Keratinocyte (primary cell): ENCODE measurements at regions not wholly inside any gene's neighbourhood (a gene's known extent, or its start where the extent isn't known, plus 50 kb on each side); places are given as distances from the start of the nearest gene placed in this dataset.

Experiments
- DNase-seq: peaks from one replicate; pipeline ENCODE4 v3.0.0-alpha.2; 2011; ENCODE audit warnings: low read depth, missing footprints, low spot score
- FAIRE-seq: peaks from 2 replicates; lab custom pipeline; 2011; peaks lifted over from hg19 to GRCh38; lab: Jason Lieb, UNC
- H2AFZ ChIP-seq: 2 replicates; pipeline ENCODE4 v1.6.0; 2012; ENCODE audit warnings: low read length, control low read depth, inconsistent platforms; ENCODE audit not compliant: control insufficient read depth
- H3K27ac ChIP-seq: 2 replicates; pipeline ENCODE4 v1.5.1; 2011; ENCODE audit warnings: low read length; ENCODE audit not compliant: control insufficient read depth, insufficient read depth
- H3K27me3 ChIP-seq: 3 replicates; pipeline ENCODE4 v1.6.0; 2011; ENCODE audit warnings: low read length; ENCODE audit not compliant: control insufficient read depth, insufficient read depth; ENCODE audit errors: extremely low read depth
- H3K36me3 ChIP-seq, 2 experiments: 2 replicates in 1 of 2; 3 replicates in 1 of 2; pipeline ENCODE4 v1.5.1; 2011; ENCODE audit warnings: low read length in 2 of 2, mild to moderate bottlenecking in 1 of 2; ENCODE audit not compliant: control insufficient read depth in 2 of 2, insufficient read depth in 2 of 2; ENCODE audit errors: extremely low read depth in 1 of 2
- H3K4me1 ChIP-seq: 3 replicates; pipeline ENCODE4 v1.5.1; 2011; ENCODE audit warnings: low read length; ENCODE audit not compliant: control insufficient read depth, insufficient read depth; ENCODE audit errors: extremely low read depth
- H3K4me2 ChIP-seq: 3 replicates; pipeline ENCODE4 v1.6.0; 2011; ENCODE audit warnings: low read depth, low read length; ENCODE audit not compliant: control insufficient read depth, insufficient read depth; ENCODE audit errors: extremely low read depth
- H3K4me3 ChIP-seq, 3 experiments: fragments of 200-600 bp in 1 of 3; sonication (generic) in 1 of 3; 2 replicates in 2 of 3; 3 replicates in 1 of 3; pipeline ENCODE4 v1.5.1; 2011 to 2016; ENCODE audit warnings: low read length in 3 of 3, mild to moderate bottlenecking in 3 of 3, control low read depth in 2 of 3, inconsistent platforms in 1 of 3, low read depth in 1 of 3, mixed read lengths in 1 of 3, mixed run types in 1 of 3, moderate library complexity in 1 of 3; ENCODE audit not compliant: control insufficient read depth in 2 of 3, insufficient read depth in 2 of 3; ENCODE audit errors: extremely low read depth in 1 of 3
- H3K79me2 ChIP-seq: 2 replicates; pipeline ENCODE4 v1.6.0; 2012; ENCODE audit warnings: low read length; ENCODE audit not compliant: control insufficient read depth, insufficient read depth
- H3K9ac ChIP-seq: 3 replicates; pipeline ENCODE4 v1.6.0; 2011; ENCODE audit warnings: low read length; ENCODE audit not compliant: control insufficient read depth, insufficient read depth; ENCODE audit errors: extremely low read depth
- H3K9me1 ChIP-seq: 3 replicates; pipeline ENCODE4 v1.6.0; 2011; ENCODE audit warnings: low read length; ENCODE audit not compliant: control insufficient read depth, insufficient read depth; ENCODE audit errors: extremely low read depth
- H3K9me3 ChIP-seq: 2 replicates; pipeline ENCODE4 v1.5.1; 2012; ENCODE audit warnings: low read depth, low read length; ENCODE audit not compliant: control insufficient read depth
- H4K20me1 ChIP-seq: 3 replicates; pipeline ENCODE4 v1.6.0; 2011; ENCODE audit warnings: low read length; ENCODE audit not compliant: control insufficient read depth, insufficient read depth; ENCODE audit errors: extremely low read depth
- CTCF ChIP-seq, 3 experiments: IDR thresholded peaks in 1 of 3; conservative IDR thresholded peaks in 1 of 3; optimal IDR thresholded peaks in 1 of 3; 2 replicates in 2 of 3; 3 replicates in 1 of 3; pipeline versions ENCODE3 to v1.5.1; 2011; ENCODE audit warnings: low read length in 3 of 3, mild to moderate bottlenecking in 3 of 3, moderate library complexity in 2 of 3, control low read depth in 1 of 3, inconsistent platforms in 1 of 3; ENCODE audit not compliant: insufficient read depth in 2 of 3; ENCODE audit errors: extremely low read depth in 1 of 3
- EZH2 ChIP-seq: IDR thresholded peaks from one replicate; pipeline ENCODE4 v1.6.1; 2012; ENCODE audit warnings: inconsistent platforms, mild to moderate bottlenecking, low read length, moderate library complexity
- dilution Hi-C: fragments of 300-500 bp; cut with MboI; formaldehyde crosslinking; loops from one replicate; pipeline ENCODE4 v1.7.0; 2020; ENCODE audit warnings: low sequenced_read_pairs; ENCODE audit not compliant: extremely low pct_ligation_motif_present

GRCh38 chr18:61076986-61077385, 256.2 kb upstream of the CDH20 start:
- Histone ChIP-seq H2AFZ (no peak overlapping the region), H3K9me3 (no peaks in the 10 kb centered on the region), H4K20me1 (no peaks in the 10 kb centered on the region), H3K9ac (no peak overlapping the region), H3K4me1 (no peaks in the 10 kb centered on the region), H3K27me3 (no peaks in the 10 kb centered on the region), H3K27ac (no peak overlapping the region), H3K36me3 (no peaks in the 10 kb centered on the region), H3K79me2 (no peaks in the 10 kb centered on the region), H3K9me1 (no peaks in the 10 kb centered on the region), H3K4me3 (no peak overlapping the region), H3K4me2 (no peak overlapping the region)
- DNase-seq (no peak), FAIRE-seq (no peak)
- TF ChIP-seq EZH2 (no peak), CTCF (optimal IDR thresholded peaks at IDR 0.05 in 1 of 3, IDR thresholded peaks at IDR 0.05 in 1 of 3, conservative IDR thresholded peaks at IDR 0.05 in 1 of 3; ENCODE audit: extremely low read depth in 1 of 3, insufficient read depth in 2 of 3, low read length in 3 of 3) (no peak)
- dilution Hi-C loops = no loop called here

- H3K27ac ChIP-seq = no peak overlapping the region
- H3K4me3 ChIP-seq = no peak overlapping the region
- no peaks in the 10 kb centered on the region for H3K27me3 ChIP-seq
- H3K9ac ChIP-seq = no peak overlapping the region
- dilution Hi-C loops = no loop called here
- no peaks in the 10 kb centered on the region for H3K9me1 ChIP-seq
- no peak overlapping the region for H3K4me2 ChIP-seq
- no peak for TF ChIP-seq EZH2
- TF ChIP-seq CTCF (optimal IDR thresholded peaks at IDR 0.05 in 1 of 3, IDR thresholded peaks at IDR 0.05 in 1 of 3, conservative IDR thresholded peaks at IDR 0.05 in 1 of 3; ENCODE audit: extremely low read depth in 1 of 3, insufficient read depth in 2 of 3, low read length in 3 of 3) = no peak
- no peaks in the 10 kb centered on the region for H3K4me1 ChIP-seq
- FAIRE-seq = no peak
- no peaks in the 10 kb centered on the region for H3K36me3 ChIP-seq
- no peaks in the 10 kb centered on the region for H3K9me3 ChIP-seq
- no peaks in the 10 kb centered on the region for H4K20me1 ChIP-seq
- H2AFZ ChIP-seq = no peak overlapping the region
- DNase-seq = no peak
- H3K79me2 ChIP-seq = no peaks in the 10 kb centered on the region
Observed at GRCh38 chr18:61079714-61080113, 253.5 kb upstream of the CDH20 start.
